SK-N-SH treated with all-trans-retinoic acid at 6 μM for 48 hours (cell line): ENCODE measurements at regions not wholly inside any gene's neighbourhood (a gene's known extent, or its start where the extent isn't known, plus 50 kb on each side); places are given as distances from the start of the nearest gene placed in this dataset.

Experiments used
- ATAC-seq: fragments of 200-7000 bp; cut with Tn5 transposase; 3 replicates; pipeline ENCODE4 v1.9.1; 2020; ENCODE audit warnings: mild to moderate bottlenecking, moderate library complexity
- ARNTL ChIP-seq: fragments of 450-650 bp; formaldehyde crosslinking; IDR thresholded peaks from 2 replicates; pipeline ENCODE4 v1.5.0; 2020; ENCODE audit warnings: low read depth, mild to moderate bottlenecking, moderate library complexity, borderline replicate concordance
- BACH2 ChIP-seq: fragments of 250-450 bp; sonication (Bioruptor Pico); IDR thresholded peaks from 2 replicates; pipeline ENCODE4 v1.9.0; 2021; ENCODE audit warnings: mild to moderate bottlenecking, borderline replicate concordance
- CREB5 ChIP-seq: fragments of 250-450 bp; sonication (Bioruptor Pico); IDR thresholded peaks from 2 replicates; pipeline ENCODE4 v1.5.1; 2020; ENCODE audit warnings: low read depth, mild to moderate bottlenecking, moderate library complexity
- CSDC2 ChIP-seq: fragments of 250-450 bp; sonication (Bioruptor Pico); IDR thresholded peaks from 2 replicates; pipeline ENCODE4 v1.5.0; 2020; ENCODE audit warnings: mild to moderate bottlenecking, moderate library complexity
- CSRNP3 ChIP-seq: fragments of 250-450 bp; sonication (Bioruptor Pico); IDR thresholded peaks from 2 replicates; pipeline ENCODE4 v1.5.1; 2021; ENCODE audit warnings: mild to moderate bottlenecking, moderate library complexity
- ESRRG ChIP-seq: fragments of 250-450 bp; sonication (Bioruptor Pico); IDR thresholded peaks from 2 replicates; pipeline ENCODE4 v1.6.1; 2021; ENCODE audit warnings: mild to moderate bottlenecking
- GLIS3 ChIP-seq: fragments of 250-450 bp; sonication (Bioruptor Pico); IDR thresholded peaks from 2 replicates; pipeline ENCODE4 v1.5.0; 2020; ENCODE audit warnings: mild to moderate bottlenecking, moderate library complexity
- ISL1 ChIP-seq: fragments of 250-450 bp; sonication (Bioruptor Pico); IDR thresholded peaks from 2 replicates; pipeline ENCODE4 v2.1.2; 2022; ENCODE audit warnings: mild to moderate bottlenecking, moderate library complexity
- OSR1 ChIP-seq: fragments of 250-450 bp; sonication (Bioruptor Pico); IDR thresholded peaks from 2 replicates; pipeline ENCODE4 v1.8.0; 2022; ENCODE audit warnings: moderate library complexity, mild to moderate bottlenecking, inconsistent platforms
- PPARA ChIP-seq: fragments of 250-450 bp; sonication (Bioruptor Pico); IDR thresholded peaks from 2 replicates; pipeline ENCODE4 v1.5.0; 2020; ENCODE audit warnings: mild to moderate bottlenecking, borderline replicate concordance
- RARB ChIP-seq: fragments of 250-450 bp; sonication (Bioruptor Pico); IDR thresholded peaks from 2 replicates; pipeline ENCODE4 v1.8.0; 2021; ENCODE audit warnings: mild to moderate bottlenecking, moderate library complexity
- SNAI2 ChIP-seq: fragments of 250-450 bp; sonication (Bioruptor Pico); IDR thresholded peaks from 2 replicates; pipeline ENCODE4 v1.5.0; 2020; ENCODE audit warnings: mild to moderate bottlenecking, moderate library complexity
- TCF4 ChIP-seq: fragments of 250-450 bp; sonication (Bioruptor Pico); IDR thresholded peaks from 2 replicates; pipeline ENCODE4 v1.8.0; 2021; ENCODE audit warnings: mild to moderate bottlenecking, moderate library complexity, borderline replicate concordance
- TOX ChIP-seq: fragments of 250-450 bp; sonication (Bioruptor Pico); IDR thresholded peaks from 2 replicates; pipeline ENCODE4 v1.8.0; 2021; ENCODE audit warnings: mild to moderate bottlenecking, moderate library complexity, borderline replicate concordance
- TSHZ2 ChIP-seq: fragments of 250-450 bp; sonication (Bioruptor Pico); IDR thresholded peaks from 2 replicates; pipeline ENCODE4 v1.5.0; 2020; ENCODE audit warnings: mild to moderate bottlenecking, moderate library complexity
- ZC3H10 ChIP-seq: fragments of 250-450 bp; sonication (Bioruptor Pico); IDR thresholded peaks from 2 replicates; pipeline ENCODE4 v1.5.1; 2021; ENCODE audit warnings: mild to moderate bottlenecking, moderate library complexity
- ZFP30 ChIP-seq: fragments of 450-650 bp; formaldehyde crosslinking; IDR thresholded peaks from 2 replicates; pipeline ENCODE4 v1.5.0; 2022; ENCODE audit warnings: mild to moderate bottlenecking, moderate library complexity
- ZNF565 ChIP-seq: fragments of 450-650 bp; formaldehyde crosslinking; conservative IDR thresholded peaks from 2 replicates; pipeline ENCODE4 v1.5.0; 2020; ENCODE audit warnings: low read depth, mild to moderate bottlenecking, moderate library complexity
- ZNF70 ChIP-seq: fragments of 450-650 bp; formaldehyde crosslinking; IDR thresholded peaks from 2 replicates; pipeline ENCODE4 v1.5.0; 2020; ENCODE audit warnings: mild to moderate bottlenecking, moderate library complexity
- ZNF8 ChIP-seq: fragments of 450-650 bp; formaldehyde crosslinking; IDR thresholded peaks from 2 replicates; pipeline ENCODE4 v1.5.0; 2020; ENCODE audit warnings: mild to moderate bottlenecking, moderate library complexity
- TF ChIP-seq, protein P1 (sequence below): fragments of 250-450 bp; sonication (Bioruptor Pico); IDR thresholded peaks from 2 replicates; pipeline ENCODE4 v1.8.0; 2020; ENCODE audit warnings: mild to moderate bottlenecking, moderate library complexity, borderline replicate concordance
- TF ChIP-seq, protein P2 (sequence below): fragments of 250-450 bp; sonication (Bioruptor Pico); IDR thresholded peaks from 2 replicates; pipeline ENCODE4 v1.8.0; 2021; ENCODE audit warnings: low read depth, mild to moderate bottlenecking, moderate library complexity, borderline replicate concordance

- ATAC-seq: peak; percentile 60
- TF ChIP-seq ZNF565 (CRISPR knock-in tag) (no peak), ISL1 (CRISPR knock-in tag) (peak; percentile 49), BACH2 (no peak), PPARA (CRISPR knock-in tag) (no peak)
- TF ChIP-seq, protein P1, sequence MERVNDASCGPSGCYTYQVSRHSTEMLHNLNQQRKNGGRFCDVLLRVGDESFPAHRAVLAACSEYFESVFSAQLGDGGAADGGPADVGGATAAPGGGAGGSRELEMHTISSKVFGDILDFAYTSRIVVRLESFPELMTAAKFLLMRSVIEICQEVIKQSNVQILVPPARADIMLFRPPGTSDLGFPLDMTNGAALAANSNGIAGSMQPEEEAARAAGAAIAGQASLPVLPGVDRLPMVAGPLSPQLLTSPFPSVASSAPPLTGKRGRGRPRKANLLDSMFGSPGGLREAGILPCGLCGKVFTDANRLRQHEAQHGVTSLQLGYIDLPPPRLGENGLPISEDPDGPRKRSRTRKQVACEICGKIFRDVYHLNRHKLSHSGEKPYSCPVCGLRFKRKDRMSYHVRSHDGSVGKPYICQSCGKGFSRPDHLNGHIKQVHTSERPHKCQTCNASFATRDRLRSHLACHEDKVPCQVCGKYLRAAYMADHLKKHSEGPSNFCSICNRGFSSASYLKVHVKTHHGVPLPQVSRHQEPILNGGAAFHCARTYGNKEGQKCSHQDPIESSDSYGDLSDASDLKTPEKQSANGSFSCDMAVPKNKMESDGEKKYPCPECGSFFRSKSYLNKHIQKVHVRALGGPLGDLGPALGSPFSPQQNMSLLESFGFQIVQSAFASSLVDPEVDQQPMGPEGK (CRISPR knock-in tag): no peak
Observed at GRCh38 chrX:13899607-13900006, 82.7 kb upstream of the GPM6B start.

DNA sequence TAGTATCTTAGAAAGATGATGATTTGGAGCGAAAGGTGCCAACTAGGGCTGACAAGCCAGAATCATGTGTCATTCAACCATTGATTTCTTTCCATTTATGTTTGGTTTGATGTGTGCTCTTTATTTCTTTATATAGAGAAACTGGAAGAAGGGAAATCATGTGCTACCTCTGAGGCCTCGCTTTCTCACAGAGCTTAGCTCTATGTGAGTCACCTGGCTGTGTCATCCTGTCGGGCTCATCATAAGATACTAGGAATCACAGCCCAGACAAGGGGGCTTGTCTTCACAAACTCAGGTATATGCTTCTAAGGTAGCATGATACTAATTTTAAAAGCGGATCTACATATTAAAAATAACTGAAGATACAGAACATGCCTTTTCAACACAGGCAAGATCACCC is 81.7 kb upstream of the GPM6B start:
- ATAC-seq: no peak
- TF ChIP-seq ZFP30 (CRISPR knock-in tag) (no peak), CSRNP3 (no peak), TOX (CRISPR knock-in tag) (no peak), ARNTL (no peak), TSHZ2 (CRISPR knock-in tag) (no peak), TCF4 (CRISPR knock-in tag) (no peak), ZNF70 (no peak), PPARA (CRISPR knock-in tag) (no peak)
- TF ChIP-seq, protein P2, sequence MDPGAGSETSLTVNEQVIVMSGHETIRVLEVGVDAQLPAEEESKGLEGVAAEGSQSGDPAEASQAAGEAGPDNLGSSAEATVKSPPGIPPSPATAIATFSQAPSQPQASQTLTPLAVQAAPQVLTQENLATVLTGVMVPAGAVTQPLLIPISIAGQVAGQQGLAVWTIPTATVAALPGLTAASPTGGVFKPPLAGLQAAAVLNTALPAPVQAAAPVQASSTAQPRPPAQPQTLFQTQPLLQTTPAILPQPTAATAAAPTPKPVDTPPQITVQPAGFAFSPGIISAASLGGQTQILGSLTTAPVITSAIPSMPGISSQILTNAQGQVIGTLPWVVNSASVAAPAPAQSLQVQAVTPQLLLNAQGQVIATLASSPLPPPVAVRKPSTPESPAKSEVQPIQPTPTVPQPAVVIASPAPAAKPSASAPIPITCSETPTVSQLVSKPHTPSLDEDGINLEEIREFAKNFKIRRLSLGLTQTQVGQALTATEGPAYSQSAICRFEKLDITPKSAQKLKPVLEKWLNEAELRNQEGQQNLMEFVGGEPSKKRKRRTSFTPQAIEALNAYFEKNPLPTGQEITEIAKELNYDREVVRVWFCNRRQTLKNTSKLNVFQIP (CRISPR knock-in tag): no peak

DNA sequence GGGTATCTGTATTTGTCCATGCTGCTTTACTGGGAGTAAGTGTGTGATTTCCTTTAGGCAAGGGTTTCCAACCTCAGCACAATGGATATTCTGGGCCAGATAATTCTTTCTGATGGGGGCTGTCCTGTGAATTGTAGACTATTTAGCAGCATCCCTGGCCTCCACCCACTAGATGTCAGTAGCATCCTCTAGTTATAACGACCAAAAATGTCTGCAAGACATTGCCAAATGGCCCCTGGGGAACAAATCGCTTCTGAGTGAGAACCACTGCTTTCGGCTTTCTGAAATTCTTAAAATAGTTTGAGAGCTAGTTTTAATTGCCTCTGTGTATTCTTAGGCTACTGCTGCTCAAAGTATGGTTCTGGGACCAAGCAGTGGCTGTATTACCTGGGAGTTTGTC is 81.2 kb upstream of the GPM6B start:
- ATAC-seq: peak; percentile 54; the same call in 1 of the 3 replicates
- no peak for TF ChIP-seq ZNF8
- TF ChIP-seq CREB5 (CRISPR knock-in tag): no peak
- no peak for TF ChIP-seq OSR1 (CRISPR knock-in tag)
- TF ChIP-seq SNAI2 (CRISPR knock-in tag): no peak
- no peak for TF ChIP-seq BACH2
- no peak for TF ChIP-seq ESRRG (CRISPR knock-in tag)
- no peak for TF ChIP-seq CSRNP3
- no peak for TF ChIP-seq PPARA (CRISPR knock-in tag)
- TF ChIP-seq ARNTL: no peak

DNA sequence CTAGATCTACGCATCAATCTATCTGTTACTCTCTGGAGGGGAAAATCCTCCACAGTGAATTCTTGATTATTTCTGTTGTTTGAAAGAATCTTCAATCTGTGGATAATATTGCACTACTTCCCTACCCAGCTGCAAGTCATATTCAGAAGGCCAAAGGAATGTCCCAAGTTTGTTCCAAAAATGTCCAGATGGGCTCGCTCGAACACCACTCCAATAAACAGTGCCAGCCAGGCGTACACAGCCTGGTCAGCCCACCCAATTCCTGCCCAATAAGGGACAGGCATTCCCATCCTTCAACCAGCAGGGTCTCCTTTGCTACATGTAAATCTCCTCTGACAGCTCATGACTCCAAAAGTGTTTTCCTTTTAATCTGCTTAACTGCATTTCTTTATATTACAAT is 80.7 kb upstream of the GPM6B start:
- TF ChIP-seq ZNF8 (no peak), GLIS3 (no peak), CSDC2 (no peak), ZFP30 (CRISPR knock-in tag) (no peak), OSR1 (CRISPR knock-in tag) (no peak), BACH2 (no peak), ZC3H10 (CRISPR knock-in tag) (no peak), TCF4 (CRISPR knock-in tag) (no peak), RARB (CRISPR knock-in tag) (no peak), ISL1 (CRISPR knock-in tag) (no peak)
- TF ChIP-seq, protein P1 (CRISPR knock-in tag): no peak
- TF ChIP-seq, all 23 proteins: peak for 0
- no peak for ATAC-seq
